Activated naive CD4-positive, alpha-beta T cell treated with anti-CD3 and anti-CD28 coated beads, Interleukin-2, amount 50 U/mL, for 72 hours (primary cell): ENCODE measurements at regions not wholly inside any gene's neighbourhood (a gene's known extent, or its start where the extent isn't known, plus 50 kb on each side); places are given as distances from the start of the nearest gene placed in this dataset.

ENCODE experiments used
- ATAC-seq, 2 donors: fragments of 150-1000 bp; cut with Tn5 transposase; 2 replicates each; pipeline ENCODE4 v1.10.0; 2021; ENCODE audit warnings: mild to moderate bottlenecking in 2 of 2, moderate library complexity in 2 of 2
- DNase-seq, 2 donors: peaks; one replicate each; pipeline ENCODE4 v3.0.0; 2021 to 2022; ENCODE audit warnings: low spot score in 2 of 2
- H3K27ac Mint-ChIP-seq, 2 donors: one replicate each; pipeline ENCODE4 v1.8.0; 2022; ENCODE audit warnings: mild to moderate bottlenecking in 2 of 2, mixed read lengths in 2 of 2
- H3K36me3 Mint-ChIP-seq, 2 donors: one replicate each; pipeline ENCODE4 v1.8.0; 2022; ENCODE audit warnings: mixed read lengths in 2 of 2
- H3K9me3 Mint-ChIP-seq, 2 donors: one replicate each; pipeline ENCODE4 v1.8.0; 2022; ENCODE audit warnings: mixed read lengths in 2 of 2

- ATAC-seq (no peak), DNase-seq (no peak)
- no peak overlapping the region for H3K27ac Mint-ChIP-seq
- no peaks in the 10 kb centered on the region for H3K36me3 Mint-ChIP-seq
- H3K9me3 Mint-ChIP-seq: peaks cover 0 to 12% of the 10 kb centered on the region in 2 donors
These were observed 308.7 kb downstream of the PDGFC start for GRCh38 chr4:156662921-156663320.

GRCh38 chr4:156661555-156661954 is 310.0 kb downstream of the PDGFC start:
- Mint-ChIP-seq H3K9me3 (peaks cover 0 to 16% of the 10 kb centered on the region in 2 donors), H3K27ac (no peak overlapping the region), H3K36me3 (no peaks in the 10 kb centered on the region)
- no peak for ATAC-seq
- DNase-seq: no peak

GRCh38 chr4:156660465-156660864 is 311.1 kb downstream of the PDGFC start:
- ATAC-seq (no peak), DNase-seq (no peak)
- H3K27ac Mint-ChIP-seq: no peak overlapping the region
- no peaks in the 10 kb centered on the region for H3K36me3 Mint-ChIP-seq
- peaks cover 0 to 12% of the 10 kb centered on the region in 2 donors for H3K9me3 Mint-ChIP-seq

- Mint-ChIP-seq H3K36me3 (no peaks in the 10 kb centered on the region), H3K27ac (no peak overlapping the region), H3K9me3 (peaks cover 0 to 12% of the 10 kb centered on the region in 2 donors)
- no peak for ATAC-seq
- no peak for DNase-seq
These were observed 311.6 kb downstream of the PDGFC start for GRCh38 chr4:156659983-156660382.

GRCh38 chr4:156659570-156659969 is 312.0 kb downstream of the PDGFC start:
- H3K9me3 Mint-ChIP-seq: peaks cover 3 to 12% of the 10 kb centered on the region in 2 donors
- ATAC-seq (no peak), DNase-seq (no peak)
- no peak overlapping the region for H3K27ac Mint-ChIP-seq
- H3K36me3 Mint-ChIP-seq: no peaks in the 10 kb centered on the region

GRCh38 chr4:156656896-156657295 is 314.7 kb downstream of the PDGFC start:
- no peaks in the 10 kb centered on the region for H3K36me3 Mint-ChIP-seq
- H3K27ac Mint-ChIP-seq: no peak overlapping the region
- no peak for DNase-seq
- no peak for ATAC-seq
- peaks cover 5 to 12% of the 10 kb centered on the region in 2 donors for H3K9me3 Mint-ChIP-seq

- Mint-ChIP-seq H3K9me3 (peaks cover 19 to 22% of the 10 kb centered on the region in 2 donors), H3K36me3 (no peaks in the 10 kb centered on the region), H3K27ac (no peak overlapping the region)
- ATAC-seq (no peak), DNase-seq (no peak)
These were observed 317.2 kb downstream of the PDGFC start for GRCh38 chr4:156654410-156654809.

GRCh38 chr4:156643826-156644225 is 327.8 kb downstream of the PDGFC start:
- DNase-seq: no peak
- H3K9me3 Mint-ChIP-seq: peaks cover 4 to 16% of the 10 kb centered on the region in 2 donors
- ATAC-seq: no peak
- no peaks in the 10 kb centered on the region for H3K36me3 Mint-ChIP-seq
- H3K27ac Mint-ChIP-seq: no peak overlapping the region

- ATAC-seq (no peak), DNase-seq (no peak)
- no peak overlapping the region for H3K27ac Mint-ChIP-seq
- H3K9me3 Mint-ChIP-seq: peaks cover 3 to 12% of the 10 kb centered on the region in 2 donors
- no peaks in the 10 kb centered on the region for H3K36me3 Mint-ChIP-seq
These were observed 329.4 kb downstream of the PDGFC start for GRCh38 chr4:156642161-156642560.

GRCh38 chr4:156638925-156639605 is 332.5 kb downstream of the PDGFC start:
- Mint-ChIP-seq H3K27ac (no peak overlapping the region), H3K36me3 (no peaks in the 10 kb centered on the region), H3K9me3 (peaks cover 0 to 6% of the 10 kb centered on the region in 2 donors)
- no peak for DNase-seq
- ATAC-seq: no peak

GRCh38 chr4:156638334-156638733 is 333.3 kb downstream of the PDGFC start:
- H3K9me3 Mint-ChIP-seq: peaks cover 0 to 6% of the 10 kb centered on the region in 2 donors

GRCh38 chr4:156636381-156636780 is 335.2 kb downstream of the PDGFC start:
- H3K27ac Mint-ChIP-seq: no peak overlapping the region
- no peaks in the 10 kb centered on the region for H3K36me3 Mint-ChIP-seq
- peaks cover 0 to under 1% of the 10 kb centered on the region in 2 donors for H3K9me3 Mint-ChIP-seq
- ATAC-seq: no peak
- no peak for DNase-seq

More at GRCh38 chr4:156638334-156638733, 333.3 kb downstream of the PDGFC start:
- no peak overlapping the region for H3K27ac Mint-ChIP-seq
- no peak for DNase-seq
- ATAC-seq: no peak
- H3K36me3 Mint-ChIP-seq: no peaks in the 10 kb centered on the region

GRCh38 chr4:156635051-156635450 is 336.5 kb downstream of the PDGFC start:
- no peak for DNase-seq
- Mint-ChIP-seq H3K9me3 (peaks cover 6 to 8% of the 10 kb centered on the region in 2 donors), H3K27ac (no peak overlapping the region), H3K36me3 (peaks cover 0 to under 1% of the 10 kb centered on the region in 2 donors)
- no peak for ATAC-seq

GRCh38 chr4:156634612-156635011 is 337.0 kb downstream of the PDGFC start:
- Mint-ChIP-seq H3K36me3 (peaks cover 0 to 5% of the 10 kb centered on the region in 2 donors), H3K27ac (no peak overlapping the region), H3K9me3 (peaks cover 8 to 11% of the 10 kb centered on the region in 2 donors)
- ATAC-seq: no peak
- DNase-seq: no peak

- Mint-ChIP-seq H3K9me3 (peaks cover 8 to 18% of the 10 kb centered on the region in 2 donors), H3K27ac (no peak overlapping the region), H3K36me3 (peaks cover 0 to 9% of the 10 kb centered on the region in 2 donors)
- ATAC-seq: no peak
- no peak for DNase-seq
These were observed 337.8 kb downstream of the PDGFC start for GRCh38 chr4:156633847-156634246.

- H3K27ac Mint-ChIP-seq: no peak overlapping the region
- H3K9me3 Mint-ChIP-seq: peaks cover 12 to 28% of the 10 kb centered on the region in 2 donors
- DNase-seq (no peak), ATAC-seq (no peak)
- peaks cover 0 to 9% of the 10 kb centered on the region in 2 donors for H3K36me3 Mint-ChIP-seq
These were observed 342.7 kb downstream of the PDGFC start for GRCh38 chr4:156628858-156629257.

GRCh38 chr4:156623376-156623775 is 348.2 kb downstream of the PDGFC start:
- no peak for DNase-seq
- H3K36me3 Mint-ChIP-seq: no peaks in the 10 kb centered on the region
- H3K9me3 Mint-ChIP-seq: peaks cover 13 to 20% of the 10 kb centered on the region in 2 donors
- H3K27ac Mint-ChIP-seq: no peak overlapping the region
- ATAC-seq: no peak

- Mint-ChIP-seq H3K27ac (no peak overlapping the region), H3K9me3 (peaks cover 8 to 16% of the 10 kb centered on the region in 2 donors), H3K36me3 (no peaks in the 10 kb centered on the region)
- ATAC-seq: no peak
- DNase-seq: no peak
These were observed 350.8 kb downstream of the PDGFC start for GRCh38 chr4:156620786-156621185.
